ENCODE measurements at regions not wholly inside any gene's neighbourhood (a gene's known extent, or its start where the extent isn't known, plus 50 kb on each side); places are given as distances from the start of the nearest gene placed in this dataset.

- no peak for TF ChIP-seq POLR2A (IDR thresholded peaks at IDR 0.05)
- TF ChIP-seq POLR2AphosphoS5 (IDR thresholded peaks at IDR 0.05; ENCODE audit: insufficient read depth in 1 of 2, low read depth in 1 of 2), result no peak
These were observed 52.4 kb upstream of the PARP11 start for GRCh38 chr12:3925621-3926020.
